ENCODE measurements at regions not wholly inside any gene's neighbourhood (a gene's known extent, or its start where the extent isn't known, plus 50 kb on each side); places are given as distances from the start of the nearest gene placed in this dataset.
"Not testable (repeated sequence)": the region's sequence is repeated elsewhere in the genome, so short reads cannot be mapped to it uniquely, and the experiment has no call there.

GRCh38 chr11:21723678-21724077 is 469.2 kb upstream of the ANO5 start:
- no peak for DNase-seq

DNA sequence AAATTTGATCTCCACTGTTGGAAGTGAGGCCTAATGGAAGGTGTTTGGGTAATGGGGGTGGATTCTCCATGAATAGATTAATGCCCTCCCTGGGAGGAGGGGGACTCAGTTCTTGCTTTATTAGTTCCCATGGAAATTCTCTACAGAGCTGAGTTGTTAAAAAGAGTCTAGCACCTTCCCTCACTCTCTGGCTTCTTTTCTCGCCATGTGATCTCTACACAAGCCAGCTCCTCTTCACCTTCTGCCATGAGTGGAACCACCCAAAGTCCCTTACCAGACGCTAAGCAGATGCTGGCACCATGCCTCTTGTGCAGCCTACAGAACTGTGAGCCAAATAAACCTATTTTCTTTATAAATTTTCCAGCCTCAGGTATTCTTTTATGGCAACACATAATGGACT is 465.8 kb upstream of the ANO5 start:
- DNase-seq, result no peak

DNA sequence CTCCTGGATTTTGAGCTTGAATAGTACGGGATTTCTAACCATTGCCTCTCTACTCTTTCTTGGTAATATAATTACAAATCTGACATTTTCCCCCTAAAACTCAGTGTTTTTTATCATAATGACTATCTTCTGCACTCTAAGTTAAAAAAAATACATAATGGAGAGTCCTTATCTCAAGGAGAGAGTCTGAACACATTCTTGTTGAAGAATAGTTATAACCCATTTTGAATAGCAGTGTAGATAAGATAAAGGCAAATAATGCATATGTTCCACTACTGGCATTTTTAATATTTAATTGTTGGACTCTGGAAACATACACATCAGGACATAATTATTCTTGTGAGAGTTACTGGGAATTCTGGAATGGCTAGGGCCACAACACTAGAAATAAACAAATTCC is 456.5 kb upstream of the ANO5 start:
- DNase-seq, result no peak

DNA sequence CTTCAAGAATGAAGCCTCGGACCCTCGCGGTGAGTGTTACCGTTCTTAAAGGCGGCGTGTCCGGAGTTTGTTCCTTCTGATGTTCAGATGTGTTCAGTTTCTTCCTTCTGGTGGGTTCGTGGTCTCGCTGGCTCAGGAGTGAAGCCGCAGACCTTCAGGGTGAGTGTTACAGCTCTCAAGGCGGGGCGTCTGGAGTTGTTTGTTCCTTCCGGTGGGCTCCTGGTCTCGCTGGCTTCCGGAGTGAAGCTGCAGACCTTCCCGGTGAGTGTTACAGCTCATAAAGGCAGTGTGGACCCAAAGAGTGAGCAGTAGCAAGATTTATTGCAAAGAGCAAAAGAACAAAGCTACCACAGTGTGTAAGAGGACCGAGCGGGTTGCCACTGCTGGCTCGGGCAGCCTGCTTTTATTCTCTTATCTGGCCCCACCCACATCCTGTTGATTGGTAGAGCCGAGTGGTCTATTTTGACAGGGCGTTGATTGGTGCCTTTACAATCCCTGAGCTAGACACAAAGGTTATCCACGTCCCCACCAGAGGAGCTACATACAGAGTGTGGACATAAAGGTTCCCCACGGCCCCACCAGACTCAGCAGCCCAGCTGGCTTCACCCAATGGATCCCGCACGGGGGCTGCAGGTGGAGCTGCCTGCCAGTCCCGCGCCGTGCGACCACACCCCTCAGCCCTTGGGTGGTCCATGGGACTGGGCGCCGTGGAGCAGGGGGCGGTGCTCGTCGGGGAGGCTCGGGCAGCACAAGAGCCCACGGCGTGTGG is 440.2 kb upstream of the ANO5 start:
- peak in 1 of 5 experiments; percentile 9 for DNase-seq

DNA sequence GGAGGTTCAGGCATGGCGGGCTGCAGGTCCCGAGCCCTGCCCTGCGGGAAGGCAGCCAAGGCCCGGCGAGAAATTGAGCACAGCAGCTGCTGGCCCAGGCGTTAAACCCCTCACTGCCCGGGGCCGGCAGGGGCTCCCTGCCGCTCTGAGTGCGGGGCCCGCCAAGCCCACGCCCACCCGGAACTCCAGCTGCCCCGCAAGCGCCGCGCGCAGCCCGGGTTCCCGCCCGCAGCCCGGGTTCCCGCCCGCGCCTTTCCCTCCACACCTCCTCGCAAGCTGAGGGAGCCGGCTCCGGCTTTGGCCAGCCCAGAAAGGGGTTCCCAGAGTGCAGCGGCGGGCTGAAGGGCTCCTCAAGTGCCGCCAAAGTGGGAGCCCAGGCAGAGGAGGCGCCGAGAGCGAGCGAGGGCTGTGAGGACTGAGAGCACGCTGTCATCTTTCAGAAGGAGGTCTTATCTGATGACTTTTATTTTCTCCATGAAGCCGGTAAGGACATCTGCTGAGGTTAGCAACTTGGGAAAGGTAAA is 439.6 kb upstream of the ANO5 start:
- not testable (repeated sequence) for DNase-seq

- no peak for DNase-seq
These were observed 431.9 kb upstream of the ANO5 start for GRCh38 chr11:21761000-21761399.

DNA sequence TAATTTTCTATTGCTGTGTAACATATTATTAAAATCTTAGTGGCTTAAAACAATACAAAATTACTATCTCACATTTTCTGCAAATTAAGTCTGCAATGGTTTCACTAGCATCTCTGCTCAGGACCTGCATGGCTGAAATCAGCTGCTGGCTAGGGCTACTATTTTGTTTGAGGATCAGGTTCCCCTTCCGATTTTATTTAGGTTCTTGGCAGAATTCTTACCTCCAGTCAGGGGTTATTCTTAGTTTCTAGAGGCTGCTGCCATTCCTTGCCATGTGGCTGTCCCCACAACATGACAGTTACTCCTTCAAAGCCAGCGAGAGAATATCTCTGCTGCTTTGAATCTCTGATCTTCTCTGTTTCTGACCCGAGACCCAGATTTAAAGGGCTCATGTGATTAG is 424.5 kb upstream of the ANO5 start:
- DNase-seq, result no peak

DNA sequence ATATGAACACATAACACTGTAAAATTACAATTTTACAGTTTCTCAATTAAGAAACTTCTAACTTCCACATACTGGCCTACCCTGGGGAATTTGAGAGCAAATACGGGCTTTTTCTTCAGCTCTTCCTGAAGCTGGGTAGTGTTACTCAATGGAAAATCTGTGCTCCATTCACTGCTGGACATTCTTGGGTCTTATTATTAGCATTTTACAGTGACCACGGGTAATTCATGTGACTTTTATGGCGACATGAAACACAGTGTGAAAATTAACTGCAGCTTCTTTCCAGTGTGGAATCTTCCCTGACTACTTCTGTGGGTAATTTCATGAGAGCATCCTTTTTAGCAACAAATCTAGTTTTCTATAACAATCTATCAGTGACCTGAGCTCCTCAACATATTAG is 423.7 kb upstream of the ANO5 start:
- no peak for DNase-seq

GRCh38 chr11:21771097-21771496 is 421.8 kb upstream of the ANO5 start:
- DNase-seq, result no peak

DNA sequence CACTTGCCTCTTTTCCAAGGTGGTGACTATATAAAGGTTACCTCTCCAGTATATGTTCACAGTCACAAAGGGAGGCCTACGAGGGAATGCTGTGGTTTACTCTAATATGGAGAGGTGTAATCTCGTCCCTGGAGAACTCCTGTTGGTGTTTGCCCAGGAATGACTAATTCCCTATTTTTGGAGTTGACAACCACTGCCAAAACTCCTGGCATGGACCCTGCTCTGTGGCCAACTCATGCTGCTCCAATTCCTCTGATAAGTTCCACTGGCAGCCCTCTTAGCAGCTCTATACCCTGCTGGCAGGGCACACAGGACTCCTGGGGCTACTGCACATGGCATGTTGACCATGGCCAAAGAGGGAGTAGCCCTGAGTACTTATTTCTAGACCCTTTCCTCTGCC is 418.7 kb upstream of the ANO5 start:
- no peak for DNase-seq

DNA sequence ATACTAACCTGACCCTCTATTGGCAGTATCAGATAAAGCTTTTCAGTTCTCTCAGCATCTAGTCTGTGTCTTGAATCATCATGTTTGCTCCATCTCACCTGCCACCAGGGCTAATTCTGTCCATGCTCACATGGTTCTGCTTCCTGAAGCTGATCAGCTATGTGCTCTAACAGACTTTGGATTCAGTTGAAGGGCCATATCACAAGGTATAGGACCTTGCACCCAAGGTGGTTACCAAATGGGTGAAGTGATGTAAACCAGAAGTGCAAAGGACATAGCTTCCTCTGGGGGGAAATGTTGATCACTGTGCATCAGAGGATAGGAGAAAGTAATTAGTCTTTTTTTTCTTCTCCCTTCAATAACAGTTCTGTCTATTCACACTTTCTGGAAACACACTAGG is 417.0 kb upstream of the ANO5 start:
- DNase-seq, result no peak

DNA sequence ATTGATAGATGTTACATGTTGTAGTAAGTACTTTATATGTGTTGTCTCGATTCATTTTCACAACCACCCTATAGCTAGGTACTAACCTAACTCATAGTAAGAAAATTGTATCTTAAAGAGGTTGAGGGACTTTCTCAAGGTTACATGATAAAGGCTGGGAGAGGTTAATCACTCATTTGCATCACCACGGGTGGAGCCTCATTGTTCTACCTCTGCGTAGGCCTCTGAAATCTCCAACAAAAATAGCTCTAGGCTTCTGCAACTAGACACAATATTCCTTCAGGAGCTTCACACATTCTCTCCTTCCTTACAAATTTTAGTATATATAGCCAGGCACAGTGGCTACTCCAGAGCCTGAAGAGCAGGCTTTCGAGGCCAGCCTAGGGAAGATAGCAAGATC is 408.9 kb upstream of the ANO5 start:
- no peak for DNase-seq

GRCh38 chr11:21785351-21785750 is 407.5 kb upstream of the ANO5 start:
- no peak for DNase-seq

GRCh38 chr11:21794306-21794705 is 398.6 kb upstream of the ANO5 start:
- no peak for DNase-seq

GRCh38 chr11:21798216-21798615 is 394.7 kb upstream of the ANO5 start:
- DNase-seq, result no peak

GRCh38 chr11:21804523-21804922 is 388.4 kb upstream of the ANO5 start:
- not testable (repeated sequence) for DNase-seq

GRCh38 chr11:21806508-21806907 is 386.4 kb upstream of the ANO5 start:
- DNase-seq, result no peak

DNA sequence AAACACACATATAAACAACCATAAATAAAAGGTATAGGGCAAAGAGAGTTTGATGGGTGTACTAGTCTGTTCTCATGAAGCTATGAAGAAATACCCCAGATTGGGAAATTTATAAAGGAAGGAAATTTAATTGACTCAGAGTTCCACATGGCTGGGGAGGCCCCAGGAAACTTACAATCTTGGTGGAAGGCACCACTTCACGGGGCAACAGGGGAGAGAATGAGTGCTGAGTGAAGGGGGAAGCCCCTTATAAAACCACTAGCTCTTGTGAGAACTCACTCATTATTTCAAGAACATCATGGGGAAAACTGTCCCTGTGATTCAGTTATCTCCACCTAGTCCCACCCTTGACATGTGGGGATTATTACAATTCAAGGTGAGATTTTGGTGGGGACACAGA is 385.9 kb upstream of the ANO5 start:
- no peak for DNase-seq

- no peak for DNase-seq
These were observed 385.5 kb upstream of the ANO5 start for GRCh38 chr11:21807350-21807749.

DNA sequence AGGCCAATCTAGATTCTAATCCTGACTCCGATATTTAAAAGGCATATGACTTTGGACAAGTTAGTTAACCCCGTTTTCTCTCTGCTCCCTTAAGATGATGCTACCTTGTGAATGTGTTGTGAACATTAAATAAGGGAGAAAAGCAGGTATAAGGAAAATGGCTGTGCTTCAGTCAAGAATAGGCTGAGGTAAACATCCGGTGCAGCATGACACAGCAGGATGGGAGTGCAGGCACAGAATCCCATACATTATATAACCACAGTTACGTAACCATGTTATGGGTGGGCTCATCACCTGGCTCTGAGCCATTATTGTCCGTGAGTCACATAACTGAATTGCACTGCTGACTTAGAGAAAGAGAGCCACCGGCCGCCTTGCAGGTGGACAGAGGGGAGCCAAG is 382.2 kb upstream of the ANO5 start:
- no peak for DNase-seq

DNA sequence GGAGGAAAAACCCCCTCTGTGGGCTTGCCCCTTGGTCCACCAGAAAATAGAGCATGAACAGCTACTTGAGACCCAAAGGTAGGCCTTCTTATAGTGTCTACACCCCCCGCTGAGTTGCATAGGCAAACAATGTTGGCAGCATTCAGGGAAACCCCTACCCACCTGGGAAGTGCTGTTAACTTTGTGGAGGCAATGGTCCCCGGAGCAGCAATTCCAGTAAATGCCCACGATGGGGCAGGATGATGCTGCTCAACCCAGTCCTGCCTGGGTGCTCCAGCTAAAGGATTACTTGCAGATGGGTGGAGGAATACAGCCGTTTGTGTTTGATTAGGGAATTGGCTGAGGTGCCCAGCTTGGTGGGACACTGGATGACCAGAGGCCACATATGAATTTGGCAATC is 381.3 kb upstream of the ANO5 start:
- DNase-seq, result no peak

DNA sequence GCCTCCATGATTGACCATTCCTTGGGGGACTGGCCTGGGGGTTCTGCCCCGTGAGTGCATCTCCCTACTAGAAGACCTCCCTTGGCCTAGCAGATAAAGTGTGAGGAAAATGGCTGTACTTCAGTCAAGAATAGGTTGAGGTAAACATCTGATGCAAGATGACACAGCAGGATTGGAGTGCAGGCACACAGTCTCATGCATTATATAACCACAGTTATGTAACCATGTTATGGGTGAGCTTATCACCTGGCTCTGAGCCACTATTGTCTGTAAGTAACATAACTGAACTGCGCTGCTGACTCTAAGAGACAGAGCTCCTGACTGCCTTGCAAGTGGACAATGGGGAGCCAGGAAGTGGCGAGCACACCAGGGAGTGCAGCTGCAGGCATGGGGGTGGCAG is 378.7 kb upstream of the ANO5 start:
- no peak for DNase-seq

- no peak for DNase-seq
These were observed 375.2 kb upstream of the ANO5 start for GRCh38 chr11:21817696-21818095.

DNA sequence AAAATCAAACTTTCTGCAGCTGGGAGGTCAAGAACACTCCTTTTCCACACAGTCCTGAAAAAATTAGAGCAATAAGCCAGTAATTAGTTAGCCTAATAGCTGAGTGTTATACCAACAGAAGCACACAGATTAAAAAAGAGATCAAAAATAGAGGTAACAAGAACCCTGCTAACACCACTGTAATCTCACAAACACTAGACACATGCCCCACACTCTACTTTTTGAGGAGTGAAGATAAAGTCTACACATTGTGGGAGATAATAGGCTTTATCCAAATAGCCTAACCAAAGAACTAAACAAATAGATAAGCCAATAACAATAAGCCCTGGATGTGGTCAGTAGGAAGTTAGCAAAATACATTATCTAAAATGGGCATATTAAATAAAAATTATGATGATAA is 372.7 kb upstream of the ANO5 start:
- DNase-seq, result no peak

- DNase-seq, result no peak
These were observed 367.8 kb upstream of the ANO5 start for GRCh38 chr11:21825127-21825526.

All from T-helper 2 cell (primary cell).